Stimulated activated CD4-positive, alpha-beta T cell treated with anti-CD3 and anti-CD28 coated beads, Interleukin-15, amount 100 ng/mL, for 24 hours (primary cell): ENCODE measurements at regions not wholly inside any gene's neighbourhood (a gene's known extent, or its start where the extent isn't known, plus 50 kb on each side); places are given as distances from the start of the nearest gene placed in this dataset.

Experiments used
- DNase-seq: peaks from one replicate; pipeline ENCODE4 v3.0.0-alpha.2; 2020

DNA sequence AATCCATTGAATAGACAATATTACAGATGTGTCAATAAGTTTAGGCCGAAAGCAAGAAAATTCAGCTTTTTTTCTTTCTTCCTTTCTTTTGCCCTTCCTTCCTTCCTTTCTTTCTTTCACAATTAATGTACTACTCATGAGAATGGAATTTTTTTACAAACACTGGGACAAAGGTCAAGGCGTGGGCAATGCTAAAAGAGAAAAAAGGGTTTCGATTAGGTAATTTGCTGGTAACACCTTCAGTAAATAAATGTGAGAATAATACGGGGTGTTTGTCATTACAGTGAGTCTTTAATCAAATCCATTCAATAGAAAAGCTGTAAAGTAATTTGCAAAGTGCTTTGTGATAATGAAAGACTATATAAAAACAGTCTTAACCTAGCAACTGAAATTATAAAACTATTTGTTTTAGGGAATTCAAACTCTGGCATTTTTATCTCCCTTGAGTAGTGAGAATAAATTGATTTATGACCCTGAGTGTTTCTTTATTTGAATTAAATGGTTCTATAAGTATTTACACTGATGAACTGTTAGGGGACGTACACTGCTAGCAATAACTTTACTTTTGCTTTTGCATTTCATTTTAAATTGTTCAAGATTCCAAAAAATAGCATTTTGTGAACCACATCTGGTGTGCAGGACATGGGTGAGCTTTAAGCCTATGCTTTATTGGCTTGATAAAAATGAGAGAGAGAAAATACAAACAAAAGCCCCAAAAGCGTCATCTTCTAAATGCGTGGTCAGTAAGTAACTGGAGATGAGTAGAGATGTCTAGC, 104.2 kb upstream of the THRB start:
- no peak for DNase-seq

DNA sequence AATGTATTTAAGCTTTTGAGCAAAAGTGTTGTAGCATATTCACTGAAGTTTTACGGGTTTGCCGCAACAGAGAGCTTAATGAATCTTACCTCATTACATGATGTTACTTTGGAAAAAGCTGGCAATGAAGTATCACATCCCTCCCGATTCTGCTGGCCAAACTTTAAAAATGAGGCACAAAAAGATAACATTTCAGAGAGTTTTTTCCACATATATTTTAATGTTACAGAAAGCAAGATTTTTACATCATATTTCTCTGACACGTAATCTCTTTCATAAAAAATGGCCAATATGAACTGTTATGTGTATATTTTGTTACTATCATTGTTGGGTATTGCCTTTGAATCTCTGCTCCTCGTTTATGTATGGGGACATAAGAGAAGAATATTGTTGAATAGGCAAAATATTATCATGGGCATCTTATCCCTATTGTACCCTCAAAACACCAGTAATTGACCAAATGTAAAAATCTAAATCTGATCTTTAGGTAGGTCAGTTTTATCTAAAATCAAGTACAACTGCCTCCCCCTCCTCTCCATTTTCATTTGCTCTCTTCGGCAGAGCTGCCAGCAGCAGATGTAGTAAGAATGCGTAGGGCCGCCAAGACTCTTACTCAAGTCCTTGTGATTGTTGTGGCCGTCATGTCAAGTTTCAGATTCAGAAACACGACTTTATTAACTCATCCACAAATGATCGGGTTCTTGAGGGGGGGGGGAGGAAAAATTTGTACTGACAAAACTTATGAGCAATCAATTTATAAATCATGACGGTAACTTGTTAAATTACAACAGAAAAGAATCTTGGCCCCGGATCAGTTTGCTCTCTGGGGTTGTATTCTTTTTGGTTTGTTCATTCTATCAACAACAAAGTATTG, 106.7 kb upstream of the THRB start:
- DNase-seq = no peak

DNA sequence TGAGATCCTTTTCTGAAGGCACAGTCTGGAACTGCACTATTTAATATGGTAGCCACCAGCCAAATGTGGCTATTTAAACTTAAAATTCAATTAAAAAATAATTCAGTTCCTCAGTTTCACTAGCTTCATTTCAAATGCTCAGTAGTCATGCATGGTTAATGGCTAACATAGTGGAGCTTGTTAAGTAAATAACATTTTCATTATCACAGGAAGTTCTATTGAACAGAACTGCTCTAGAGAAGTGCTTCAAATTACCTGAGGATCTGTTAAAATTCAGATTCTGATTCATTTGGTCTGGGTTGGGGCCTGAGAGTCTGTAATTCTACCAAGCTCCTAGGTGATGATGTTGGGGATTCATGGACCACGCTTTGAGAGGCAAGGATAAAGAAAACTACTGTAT, 109.6 kb upstream of the THRB start:
- DNase-seq = no peak

DNA sequence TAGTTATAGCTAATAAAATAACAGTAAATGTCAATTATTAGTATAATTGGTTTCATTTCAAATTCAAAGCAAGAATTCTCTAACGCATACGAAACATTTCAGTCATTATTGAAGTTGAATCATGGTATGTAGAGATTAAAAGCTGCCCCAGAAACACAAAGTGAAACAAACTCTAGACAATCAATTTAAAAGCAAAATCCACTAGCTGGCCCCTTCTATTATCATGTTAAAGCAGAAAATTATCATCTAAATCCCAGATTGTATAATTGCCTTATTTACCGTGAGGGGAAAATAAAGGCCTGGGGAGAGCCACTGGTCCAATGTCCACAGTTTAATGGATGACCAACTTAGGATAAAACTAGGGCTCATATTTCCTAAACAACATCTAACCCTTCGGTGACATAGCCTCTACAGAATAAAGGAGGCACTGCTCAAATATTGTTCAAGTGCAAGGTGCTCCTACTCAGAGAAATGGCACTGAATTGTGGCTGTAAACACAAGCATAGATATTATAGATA, 110.9 kb upstream of the THRB start:
- no peak for DNase-seq

DNA sequence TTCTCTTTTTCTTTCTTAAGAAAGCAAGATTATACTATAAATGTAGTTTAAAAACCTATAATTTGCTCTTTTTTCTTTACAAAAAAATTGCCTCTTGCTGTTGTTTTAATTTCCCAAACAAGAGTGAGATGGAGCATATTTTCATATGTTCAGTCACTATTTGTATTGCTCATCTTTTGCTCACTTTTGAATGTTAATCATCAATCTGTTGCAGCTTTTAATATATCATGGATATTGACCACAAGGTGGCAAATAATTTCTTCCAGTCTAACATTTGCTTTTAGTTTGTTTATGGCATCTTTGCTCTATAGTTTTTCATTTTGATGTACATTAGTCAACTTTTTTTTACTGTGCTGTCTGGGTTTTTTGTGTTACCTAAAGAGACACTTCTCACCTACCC, 112.6 kb upstream of the THRB start:
- no peak for DNase-seq

DNA sequence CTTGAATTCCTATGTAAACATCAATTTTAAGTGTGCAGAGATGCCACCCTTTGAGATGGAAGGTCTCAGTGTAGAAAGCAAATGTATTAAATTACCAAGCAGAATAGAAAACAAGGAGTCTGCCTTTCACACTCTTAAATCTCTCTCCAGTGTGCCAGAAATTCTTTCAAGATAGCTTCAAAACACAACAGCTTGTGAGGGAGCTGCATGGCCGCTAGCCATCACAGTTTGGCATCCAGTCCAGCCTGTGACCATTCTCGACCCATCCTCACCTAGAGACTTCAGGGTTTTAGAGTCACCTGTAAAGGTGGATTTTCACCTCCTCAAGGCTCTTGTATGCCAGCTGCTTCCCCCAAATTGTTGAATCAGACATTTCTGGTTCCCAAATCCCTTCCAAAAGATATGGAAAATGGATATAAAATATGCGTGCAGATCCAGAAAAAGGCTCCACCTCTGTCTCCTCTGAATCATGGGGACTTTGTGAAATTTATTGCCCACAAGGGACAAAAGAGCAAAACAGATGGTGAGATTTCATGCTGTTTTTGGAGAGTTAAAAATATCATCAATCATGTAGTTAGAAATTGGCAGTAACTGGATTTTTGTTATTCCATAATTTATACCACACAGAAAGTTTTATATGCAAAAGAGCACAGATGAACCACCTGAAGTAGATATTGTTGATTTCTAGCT, 114.2 kb upstream of the THRB start:
- no peak for DNase-seq

DNA sequence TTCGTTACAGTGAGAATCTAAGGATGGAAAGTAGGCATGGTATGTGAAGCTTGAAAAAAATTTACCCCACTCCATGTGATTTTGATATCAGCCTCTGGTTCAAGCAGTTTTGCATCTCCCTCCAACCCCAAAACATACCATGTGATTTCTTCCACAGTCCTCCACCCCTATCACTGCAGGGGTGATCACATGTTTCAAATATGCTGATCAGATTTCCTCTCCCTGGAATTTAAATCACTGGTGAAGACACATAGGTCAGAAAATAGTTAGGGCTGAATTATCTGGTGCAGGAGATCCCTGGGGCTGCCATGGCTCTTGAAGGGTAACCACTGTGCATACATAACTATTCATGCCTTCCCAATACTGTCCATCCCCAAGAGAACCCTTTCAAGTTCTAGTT, 119.7 kb upstream of the THRB start:
- DNase-seq = no peak

DNA sequence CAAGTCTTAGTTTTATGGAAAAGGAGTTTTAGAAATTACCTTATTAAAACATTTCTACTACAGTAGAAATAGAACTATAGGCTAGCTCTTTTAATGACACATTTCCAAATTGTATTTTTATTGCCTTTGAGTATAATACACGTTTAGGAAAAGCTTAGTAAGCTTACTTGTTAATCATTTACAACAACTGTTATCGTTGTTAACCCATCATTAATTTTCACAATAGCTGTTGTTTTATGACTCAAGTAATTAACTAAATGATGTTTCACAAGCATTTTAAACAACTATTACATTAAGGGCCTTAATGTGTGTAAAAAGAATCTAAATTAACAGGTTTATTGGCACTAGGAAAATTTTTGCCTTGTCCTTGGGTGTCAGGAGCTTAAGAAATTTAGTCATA, 120.5 kb upstream of the THRB start:
- no peak for DNase-seq

DNA sequence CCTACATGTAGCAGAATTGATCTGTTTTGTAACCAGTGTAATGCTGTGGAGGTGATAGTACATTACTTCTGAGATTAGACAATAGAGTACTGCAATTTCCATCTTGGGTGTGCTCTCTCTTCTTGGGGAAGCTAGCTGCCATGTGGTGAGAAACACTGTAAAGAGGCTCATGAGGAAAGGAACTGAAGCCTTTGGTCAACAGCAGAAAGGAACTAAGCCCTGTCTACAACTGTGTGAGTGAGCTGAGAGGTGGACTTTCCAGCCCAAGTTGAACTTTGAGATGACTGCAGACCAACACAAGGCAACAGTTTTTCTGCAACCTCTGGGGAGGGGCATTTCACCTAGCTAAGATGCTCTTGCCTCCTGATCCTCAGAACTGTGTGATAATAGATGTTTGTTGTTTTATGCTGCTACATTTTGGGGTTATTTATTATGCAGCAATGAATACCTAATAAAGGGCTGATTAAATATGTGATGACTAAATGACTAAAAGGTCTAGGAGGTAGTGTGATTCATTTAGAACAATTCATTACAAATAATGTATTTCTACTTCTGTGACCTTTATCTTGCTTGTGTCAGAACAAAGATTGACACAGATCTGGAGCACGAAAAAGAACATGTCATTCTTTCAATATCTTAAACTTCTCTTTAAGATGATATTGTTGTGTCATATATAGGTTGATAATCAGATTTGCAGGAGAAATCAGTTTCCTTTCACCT, 121.6 kb upstream of the THRB start:
- DNase-seq = no peak

DNA sequence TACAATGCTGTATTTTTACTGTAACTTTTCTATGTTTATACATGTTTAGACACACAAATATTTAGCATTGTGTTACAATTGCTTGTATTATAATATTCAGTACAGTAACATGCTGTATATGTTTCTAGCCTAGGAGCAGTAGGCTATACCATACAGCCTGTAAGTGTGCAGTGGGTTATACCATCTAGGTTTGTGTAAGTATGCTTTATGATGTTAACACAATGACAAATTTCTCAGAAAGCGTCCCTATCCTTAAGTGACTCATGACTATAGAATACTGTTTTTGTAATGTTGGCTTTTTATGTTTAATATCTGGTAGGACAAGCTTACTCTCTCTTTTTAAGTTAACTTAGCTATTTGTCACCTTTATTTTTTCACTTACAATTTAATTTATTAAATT, 127.5 kb upstream of the THRB start:
- DNase-seq = no peak

DNA sequence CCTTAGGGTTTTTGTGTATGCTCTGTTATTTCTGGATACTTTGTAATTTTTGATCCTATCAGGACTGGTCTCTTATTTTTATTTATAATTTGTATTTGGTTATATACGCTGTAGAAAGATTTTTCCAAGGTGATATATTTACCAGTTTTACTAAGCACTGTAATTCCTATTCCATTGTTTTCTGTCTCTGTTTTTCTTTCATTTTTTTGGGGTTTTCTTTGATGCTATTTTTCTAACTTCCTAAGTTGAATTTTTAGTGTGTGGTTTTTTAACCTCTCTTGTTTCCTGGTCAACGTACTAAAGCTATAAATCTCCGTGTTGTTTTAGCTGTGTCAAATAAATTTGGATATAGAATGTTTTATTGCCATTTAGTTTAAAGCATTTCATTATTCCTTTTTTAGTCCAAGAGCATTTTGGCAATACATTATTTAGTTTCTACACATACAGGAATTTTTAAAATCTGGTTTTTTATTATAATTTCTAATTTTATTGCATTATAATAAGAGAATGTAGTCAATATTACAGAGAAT, 128.1 kb upstream of the THRB start:
- DNase-seq = no peak

DNA sequence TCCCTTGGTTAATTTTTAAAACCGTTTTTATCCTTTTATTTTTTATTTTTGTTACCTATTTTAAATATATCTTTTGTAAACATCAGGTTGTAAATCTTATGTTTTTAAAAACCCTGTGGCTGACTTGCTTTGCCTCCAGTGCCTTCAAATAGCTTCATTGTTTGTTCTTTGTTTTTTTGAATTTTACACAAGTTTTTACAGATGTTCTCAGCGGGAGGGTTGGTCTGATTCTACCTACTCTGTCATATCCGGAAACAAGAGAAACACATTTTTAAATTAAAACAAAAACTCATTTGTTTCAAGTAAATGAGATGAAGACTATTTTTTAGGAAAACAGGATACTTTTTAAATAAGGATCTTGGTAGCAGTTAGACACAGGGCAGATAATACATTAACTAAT, 129.0 kb upstream of the THRB start:
- no peak for DNase-seq

DNA sequence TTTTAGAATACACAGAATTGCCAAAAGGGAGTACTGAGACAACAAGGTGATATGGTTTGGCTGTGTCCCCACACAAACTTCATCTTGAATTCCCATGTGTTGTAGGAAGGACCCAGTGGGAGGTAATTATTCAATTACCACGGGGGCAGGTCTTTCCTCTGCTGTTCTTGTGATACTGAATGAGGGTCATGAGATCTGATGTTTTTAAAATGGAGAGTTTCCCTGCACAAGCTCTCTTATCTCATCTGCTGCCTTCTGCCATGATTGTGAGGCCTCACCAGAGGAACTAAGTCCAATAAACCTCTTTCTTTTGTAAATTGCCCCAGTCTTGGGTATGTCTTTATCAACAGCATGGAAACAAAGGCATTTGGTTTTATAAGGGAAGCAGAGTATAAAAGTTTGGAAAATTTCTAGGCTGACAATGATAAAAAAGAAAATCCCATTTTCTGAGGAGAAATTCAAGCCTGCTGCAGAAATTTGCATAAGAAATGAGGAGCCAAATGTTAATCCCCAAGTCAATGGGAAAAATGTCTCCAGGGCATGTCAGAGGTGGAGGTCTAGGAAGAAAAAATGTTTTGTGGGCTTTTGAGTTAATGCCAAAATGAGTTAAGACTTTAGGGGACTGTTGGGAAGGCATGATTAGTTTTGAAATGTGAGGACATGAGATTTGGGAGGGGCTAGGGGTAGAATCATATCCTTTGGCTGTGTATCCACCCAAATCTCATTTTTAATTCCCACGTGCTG, 130.5 kb upstream of the THRB start:
- DNase-seq = no peak

DNA sequence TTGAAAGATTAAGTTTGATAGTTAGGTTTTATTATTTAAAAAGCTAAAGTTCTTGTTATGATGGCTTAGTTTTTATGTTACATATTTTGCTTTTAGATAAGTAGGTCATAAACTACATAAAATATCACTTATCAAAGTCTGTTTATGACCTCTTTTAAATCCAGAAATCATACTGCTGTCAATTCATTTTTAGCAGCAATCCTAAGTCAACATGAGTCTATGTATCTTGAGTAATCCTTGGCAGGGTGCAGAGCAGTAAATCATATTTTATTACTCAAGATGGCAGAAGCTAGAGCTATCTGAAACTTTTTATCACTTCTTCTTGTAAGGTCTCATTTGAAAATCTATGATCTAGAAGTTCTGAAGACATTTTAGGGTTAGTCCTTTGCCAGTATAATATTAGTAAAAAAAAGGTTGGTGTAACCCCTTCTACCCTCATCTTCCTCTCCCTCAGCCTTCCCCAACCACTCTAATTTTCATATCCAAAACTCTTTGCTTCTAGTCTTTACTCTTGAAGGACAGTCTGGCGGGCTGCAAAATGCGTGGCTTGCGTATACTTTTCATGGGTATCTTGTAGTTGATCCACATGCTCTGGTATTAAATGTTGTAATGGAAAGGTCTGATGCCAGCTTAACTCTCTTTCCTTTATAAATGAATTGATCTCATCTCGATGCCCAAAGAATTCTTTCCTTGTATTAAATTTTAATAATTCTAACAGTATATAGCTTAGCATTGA, 134.0 kb upstream of the THRB start:
- no peak for DNase-seq

DNA sequence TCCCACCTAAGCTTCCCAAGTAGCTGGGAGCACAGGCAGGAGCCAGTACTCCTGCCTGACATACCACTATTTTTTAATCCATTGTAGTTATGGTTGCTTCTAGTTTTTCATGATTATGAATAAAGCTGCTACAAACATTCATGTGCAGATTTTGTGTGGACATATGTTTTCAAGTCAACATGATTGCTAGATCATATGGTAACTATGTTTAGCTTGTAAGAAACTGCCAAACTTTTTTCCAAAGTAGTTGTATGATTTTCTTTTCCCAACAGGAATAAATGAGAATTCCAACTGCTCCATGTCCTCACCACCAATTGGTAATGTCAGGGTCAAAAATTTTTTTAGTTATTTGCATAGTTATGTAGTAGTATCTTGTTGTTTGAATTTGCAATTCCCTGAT, 136.8 kb upstream of the THRB start:
- no peak for DNase-seq

DNA sequence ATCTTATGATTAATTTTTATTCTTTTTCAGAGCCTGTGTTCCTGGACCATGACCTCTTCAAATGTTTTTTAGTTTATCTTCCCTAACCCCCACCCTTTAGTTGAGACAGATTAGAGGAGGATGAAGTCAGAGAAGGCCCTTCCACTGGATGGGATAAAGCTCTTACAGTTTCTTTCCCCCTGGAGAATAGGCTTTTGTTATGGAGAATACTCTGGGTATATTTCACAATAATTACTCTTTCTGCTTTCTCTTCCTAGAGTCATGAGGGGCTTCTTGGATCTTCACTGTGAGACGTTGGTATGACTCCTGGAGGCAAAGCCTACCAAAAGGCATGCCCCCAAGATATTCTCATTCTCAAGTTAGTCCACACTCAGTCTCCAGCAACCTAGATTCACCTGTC, 144.4 kb upstream of the THRB start:
- no peak for DNase-seq

DNA sequence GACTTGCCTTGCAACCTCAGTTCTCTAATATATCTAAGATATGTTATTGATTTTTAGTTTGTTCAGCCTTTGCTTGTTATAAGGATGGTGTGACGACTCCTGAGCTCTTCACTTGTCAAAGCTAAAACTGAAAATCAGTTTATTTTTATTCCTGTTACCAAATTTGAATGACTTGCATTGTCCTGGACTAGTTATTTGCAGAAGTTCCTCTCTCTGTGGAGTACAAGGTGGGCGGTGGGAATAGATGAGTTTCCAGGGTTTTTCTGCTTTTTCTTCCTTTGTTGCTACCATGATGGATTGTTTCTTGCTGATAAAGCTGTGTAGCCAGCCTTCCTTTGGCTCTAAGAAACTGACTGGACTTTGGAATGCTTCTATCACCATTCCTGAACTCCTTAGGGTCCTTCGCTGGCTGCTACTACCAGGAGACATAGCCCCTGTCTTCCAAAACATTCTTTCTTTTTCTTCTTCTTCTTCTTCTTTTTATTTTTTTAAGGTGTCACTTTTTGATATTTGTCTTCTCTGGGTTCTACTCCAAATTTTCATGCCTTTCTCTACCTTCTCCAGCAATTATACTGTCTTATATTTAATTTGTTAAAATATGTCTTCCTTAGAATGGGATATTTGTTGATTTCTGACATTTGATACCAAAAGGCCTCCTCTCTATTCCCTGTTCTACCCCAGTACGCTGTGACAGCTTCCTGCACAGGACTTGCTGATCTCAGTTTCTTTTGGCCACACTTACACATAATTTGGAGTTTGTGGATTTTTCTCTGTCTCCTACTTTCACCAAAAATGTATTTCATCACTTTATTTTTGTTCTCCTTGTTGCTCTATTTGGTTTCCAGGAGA, 145.1 kb upstream of the THRB start:
- DNase-seq = no peak

DNA sequence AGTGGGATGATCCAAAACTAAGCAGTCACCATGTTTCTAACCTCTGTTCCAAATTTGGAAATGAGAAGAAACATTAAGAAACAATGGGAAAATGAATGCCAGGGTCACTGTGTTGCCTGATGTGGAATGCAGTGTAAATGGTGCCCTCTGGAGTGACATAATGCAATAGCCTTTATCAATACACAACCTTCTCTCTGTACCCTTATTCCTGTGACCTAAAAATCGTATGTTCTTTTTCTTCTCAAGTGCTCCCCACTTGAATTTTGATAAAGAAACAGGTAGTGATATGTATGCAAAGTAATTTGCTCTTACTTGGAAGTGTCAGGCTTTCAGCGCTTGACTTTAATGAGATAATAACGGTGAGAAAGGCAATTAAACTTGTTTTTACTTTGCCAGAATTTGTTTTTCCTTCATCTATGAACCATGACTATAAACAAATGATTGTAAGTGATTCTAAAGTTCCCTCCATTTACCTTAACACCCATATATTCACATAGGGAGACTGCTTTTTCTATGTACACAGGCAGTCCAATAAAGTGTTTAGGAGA, 145.8 kb upstream of the THRB start:
- DNase-seq = no peak

DNA sequence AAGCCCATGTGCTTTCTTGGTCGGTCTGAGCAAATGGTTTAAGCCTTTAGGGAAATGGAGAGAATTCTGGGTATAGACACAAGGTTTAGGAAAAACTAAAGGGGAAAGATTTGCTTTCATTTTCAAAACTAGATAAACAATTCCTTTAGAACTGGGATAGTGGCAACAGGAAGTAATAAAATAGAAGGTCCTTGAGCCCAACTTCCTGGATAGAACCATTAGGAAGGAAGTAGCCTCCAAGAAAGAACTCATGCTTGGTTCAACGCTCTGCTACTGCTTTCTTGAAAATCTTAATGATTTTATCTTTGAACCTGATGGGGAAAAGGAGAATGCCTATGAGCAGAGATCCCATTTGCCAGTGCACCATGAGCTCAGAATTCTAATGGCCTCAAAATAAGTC, 147.0 kb upstream of the THRB start:
- DNase-seq = no peak

DNA sequence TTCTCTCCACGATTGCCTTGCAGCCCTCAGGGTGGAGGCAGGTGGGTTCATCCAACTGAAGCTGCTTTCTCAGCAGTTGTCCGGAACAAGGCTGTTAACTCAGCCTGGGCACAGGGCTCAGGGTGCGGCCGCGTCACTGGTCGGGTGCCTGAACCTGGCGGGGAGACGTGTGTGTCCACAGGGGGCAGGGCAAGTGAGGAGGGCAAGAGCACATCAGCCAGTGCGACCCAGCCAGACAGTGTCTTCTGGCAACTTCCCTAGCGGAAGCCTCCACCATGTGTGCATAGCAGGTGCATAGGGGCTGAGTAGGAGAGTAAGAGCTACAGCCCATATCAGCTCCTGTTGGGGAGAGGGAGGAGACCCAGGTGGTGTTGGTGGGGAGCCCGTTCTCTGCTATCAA, 150.4 kb upstream of the THRB start:
- no peak for DNase-seq
